Central memory CD8-positive, alpha-beta T cell (primary cell): ENCODE measurements at regions not wholly inside any gene's neighbourhood (a gene's known extent, or its start where the extent isn't known, plus 50 kb on each side); places are given as distances from the start of the nearest gene placed in this dataset.
"Not testable (repeated sequence)": the region's sequence is repeated elsewhere in the genome, so short reads cannot be mapped to it uniquely, and the experiment has no call there.

Source experiments
- ATAC-seq: fragments of 150-1000 bp; cut with Tn5 transposase; replicated peaks from 2 replicates; pipeline ENCODE4 v1.10.0; 2022; ENCODE audit warnings: mild to moderate bottlenecking, moderate FRiP score, moderate number of reproducible peaks; ENCODE audit not compliant: poor library complexity, severe bottlenecking; ENCODE audit errors: extremely low read depth
- DNase-seq, 2 donors: peaks; one replicate each; pipeline ENCODE4 v3.0.0; 2021; ENCODE audit warnings: low spot score in 2 of 2
- H3K27ac Mint-ChIP-seq: one replicate; pipeline ENCODE4 v1.8.0; 2022; ENCODE audit warnings: low read depth, mild to moderate bottlenecking, moderate library complexity, mixed read lengths
- H3K27me3 Mint-ChIP-seq: one replicate; pipeline ENCODE4 v1.8.0; 2022; ENCODE audit warnings: mixed read lengths
- H3K36me3 Mint-ChIP-seq: one replicate; pipeline ENCODE4 v1.8.0; 2022; ENCODE audit warnings: mild to moderate bottlenecking, moderate library complexity, mixed read lengths; ENCODE audit not compliant: insufficient read depth
- H3K4me1 Mint-ChIP-seq: one replicate; pipeline ENCODE4 v1.8.0; 2022; ENCODE audit warnings: mixed read lengths
- H3K4me3 Mint-ChIP-seq: one replicate; pipeline ENCODE4 v1.8.0; 2022; ENCODE audit warnings: mild to moderate bottlenecking, moderate library complexity, mixed read lengths
- H3K9me3 Mint-ChIP-seq: one replicate; pipeline ENCODE4 v1.8.0; 2022; ENCODE audit warnings: mixed read lengths

GRCh38 chr20:19916531-19917485 is 100.4 kb upstream of the NAA20 start:
- peaks cover 12% of the 10 kb centered on the region for H3K27me3 Mint-ChIP-seq

DNA sequence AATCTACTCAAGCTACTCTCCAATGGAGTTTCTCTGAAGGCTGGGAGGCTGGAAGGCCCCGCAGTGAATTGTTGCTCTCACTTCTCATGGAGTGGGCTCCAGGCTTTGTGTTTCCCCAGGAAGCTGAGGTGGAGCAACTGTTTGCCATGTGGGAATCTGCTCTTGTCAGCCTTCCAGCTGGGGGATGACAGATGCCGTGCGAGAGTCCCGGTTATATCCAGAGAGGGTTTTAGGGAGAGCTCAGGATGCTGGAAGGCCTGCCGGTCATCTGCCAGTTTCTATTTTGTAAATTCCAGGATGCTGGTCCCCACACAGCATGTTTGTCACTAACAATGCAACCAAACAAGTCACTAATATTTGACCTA is 98.2 kb upstream of the NAA20 start:
- Mint-ChIP-seq H3K27me3 (peaks cover 12% of the 10 kb centered on the region), H3K4me3 (no peak overlapping the region), H3K9me3 (no peaks in the 10 kb centered on the region), H3K27ac (no peak overlapping the region), H3K4me1 (no peaks in the 10 kb centered on the region), H3K36me3 (no peaks in the 10 kb centered on the region)
- DNase-seq (no peak), ATAC-seq (no peak)

More at GRCh38 chr20:19916531-19917485, 100.4 kb upstream of the NAA20 start:
- Mint-ChIP-seq H3K9me3 (no peaks in the 10 kb centered on the region), H3K4me1 (no peaks in the 10 kb centered on the region), H3K4me3 (no peak overlapping the region), H3K36me3 (no peaks in the 10 kb centered on the region), H3K27ac (no peak overlapping the region)
- ATAC-seq = no peak
- no peak for DNase-seq

DNA sequence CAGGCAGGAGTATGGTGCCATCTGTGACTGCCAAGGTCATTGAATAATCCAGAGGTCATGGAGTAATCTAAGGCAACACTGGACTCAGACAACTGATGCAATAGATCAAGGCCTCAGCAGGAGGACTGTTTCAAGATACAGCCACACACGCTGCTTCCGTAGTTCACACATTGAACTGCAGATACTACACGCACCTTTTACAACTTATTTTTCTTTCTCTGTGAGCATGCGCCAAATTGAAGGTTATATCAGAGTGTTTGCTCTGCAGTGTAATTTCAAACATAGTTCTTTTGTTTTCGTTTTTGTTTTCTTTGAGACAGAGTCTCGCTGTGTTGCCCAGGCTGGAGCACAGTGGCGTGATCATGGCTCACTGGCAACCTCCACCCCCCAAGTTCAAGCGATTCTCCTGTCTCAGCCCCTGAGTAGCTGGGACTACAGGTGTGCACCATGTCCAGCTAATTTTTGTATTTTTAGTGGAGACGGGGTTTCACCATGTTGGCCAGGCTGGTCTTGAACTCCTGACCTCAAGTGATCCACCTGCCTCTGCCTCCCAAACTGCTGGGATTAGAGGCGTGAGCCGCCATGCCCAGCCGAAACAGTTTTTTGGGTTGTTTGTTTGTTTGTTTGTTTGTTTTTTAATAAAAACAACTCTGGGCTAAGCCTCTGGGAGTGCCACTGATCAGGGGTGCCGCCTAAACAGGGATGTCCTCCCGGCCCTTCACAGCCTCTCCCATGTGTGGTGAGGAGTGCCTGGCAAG is 96.6 kb upstream of the NAA20 start:
- ATAC-seq (no peak), DNase-seq (no peak)
- Mint-ChIP-seq H3K36me3 (no peaks in the 10 kb centered on the region), H3K4me1 (no peaks in the 10 kb centered on the region), H3K27ac (no peak overlapping the region), H3K27me3 (peaks cover 15% of the 10 kb centered on the region), H3K4me3 (no peak overlapping the region), H3K9me3 (no peaks in the 10 kb centered on the region)

- ATAC-seq = no peak
- no peak for DNase-seq
- Mint-ChIP-seq H3K4me3 (no peak overlapping the region), H3K27ac (no peak overlapping the region), H3K36me3 (no peaks in the 10 kb centered on the region), H3K27me3 (peaks cover 9% of the 10 kb centered on the region), H3K9me3 (no peaks in the 10 kb centered on the region), H3K4me1 (no peaks in the 10 kb centered on the region)
Observed at GRCh38 chr20:19921284-19921793, 95.8 kb upstream of the NAA20 start.

GRCh38 chr20:19921829-19922228 is 95.3 kb upstream of the NAA20 start:
- not testable (repeated sequence) for H3K4me3 Mint-ChIP-seq, H3K27ac Mint-ChIP-seq, H3K27me3 Mint-ChIP-seq, H3K4me1 Mint-ChIP-seq, H3K9me3 Mint-ChIP-seq, ATAC-seq, H3K36me3 Mint-ChIP-seq, DNase-seq

DNA sequence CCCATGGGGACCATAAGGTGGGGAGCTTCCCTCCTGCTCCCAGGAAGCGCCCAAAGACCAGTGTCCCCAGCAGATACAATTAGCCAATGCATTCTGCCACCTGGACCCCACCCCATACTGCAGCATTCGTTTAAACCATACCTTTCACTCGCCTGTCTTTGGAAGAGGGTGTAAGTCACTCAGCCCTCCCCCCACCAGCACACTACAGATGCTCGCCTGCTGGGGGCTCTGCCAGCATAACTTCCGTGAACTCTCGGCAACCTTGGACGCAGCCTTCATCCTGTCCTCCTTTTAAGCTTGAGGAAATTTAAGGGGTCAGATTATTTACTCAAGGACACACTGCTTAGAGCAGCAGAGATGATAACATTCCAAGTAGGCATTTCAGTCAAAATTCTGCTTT is 94.4 kb upstream of the NAA20 start:
- no peak overlapping the region for H3K27ac Mint-ChIP-seq
- no peak for ATAC-seq
- peaks cover 9% of the 10 kb centered on the region for H3K27me3 Mint-ChIP-seq
- no peak for DNase-seq
- H3K4me1 Mint-ChIP-seq = no peaks in the 10 kb centered on the region
- no peaks in the 10 kb centered on the region for H3K36me3 Mint-ChIP-seq
- no peak overlapping the region for H3K4me3 Mint-ChIP-seq
- H3K9me3 Mint-ChIP-seq = no peaks in the 10 kb centered on the region

GRCh38 chr20:19923762-19924161 is 93.4 kb upstream of the NAA20 start:
- DNase-seq (no peak), ATAC-seq (no peak)
- H3K4me1 Mint-ChIP-seq = no peaks in the 10 kb centered on the region
- H3K9me3 Mint-ChIP-seq = no peaks in the 10 kb centered on the region
- peaks cover 18% of the 10 kb centered on the region for H3K27me3 Mint-ChIP-seq
- H3K36me3 Mint-ChIP-seq = no peaks in the 10 kb centered on the region
- H3K4me3 Mint-ChIP-seq = no peak overlapping the region
- no peak overlapping the region for H3K27ac Mint-ChIP-seq

- ATAC-seq = no peak
- Mint-ChIP-seq H3K27ac (no peak overlapping the region), H3K36me3 (no peaks in the 10 kb centered on the region), H3K4me1 (no peaks in the 10 kb centered on the region), H3K4me3 (no peak overlapping the region), H3K9me3 (no peaks in the 10 kb centered on the region), H3K27me3 (peaks cover 22% of the 10 kb centered on the region)
- DNase-seq = no peak
Observed at GRCh38 chr20:19924255-19924654, 92.9 kb upstream of the NAA20 start.

DNA sequence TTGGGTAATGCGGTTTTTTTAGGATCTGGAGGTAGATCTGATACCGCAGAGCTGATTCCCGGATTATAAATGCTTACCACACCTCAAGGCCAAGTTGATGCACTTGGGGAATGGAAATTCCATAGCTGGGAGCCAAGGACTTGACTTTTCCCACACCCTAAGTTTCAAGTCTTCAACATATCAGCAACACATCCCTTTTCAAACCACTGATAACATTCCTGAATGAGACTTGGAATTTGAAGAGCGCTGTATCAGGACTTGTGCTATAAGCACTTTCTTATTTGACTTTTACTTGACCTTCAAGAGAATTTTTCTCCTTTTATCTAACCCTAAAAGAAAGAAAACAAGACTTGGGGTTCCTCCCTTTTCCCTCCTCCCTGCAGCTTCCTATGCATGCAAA is 90.6 kb upstream of the NAA20 start:
- no peaks in the 10 kb centered on the region for H3K9me3 Mint-ChIP-seq
- H3K4me1 Mint-ChIP-seq = no peaks in the 10 kb centered on the region
- H3K36me3 Mint-ChIP-seq = no peaks in the 10 kb centered on the region

DNA sequence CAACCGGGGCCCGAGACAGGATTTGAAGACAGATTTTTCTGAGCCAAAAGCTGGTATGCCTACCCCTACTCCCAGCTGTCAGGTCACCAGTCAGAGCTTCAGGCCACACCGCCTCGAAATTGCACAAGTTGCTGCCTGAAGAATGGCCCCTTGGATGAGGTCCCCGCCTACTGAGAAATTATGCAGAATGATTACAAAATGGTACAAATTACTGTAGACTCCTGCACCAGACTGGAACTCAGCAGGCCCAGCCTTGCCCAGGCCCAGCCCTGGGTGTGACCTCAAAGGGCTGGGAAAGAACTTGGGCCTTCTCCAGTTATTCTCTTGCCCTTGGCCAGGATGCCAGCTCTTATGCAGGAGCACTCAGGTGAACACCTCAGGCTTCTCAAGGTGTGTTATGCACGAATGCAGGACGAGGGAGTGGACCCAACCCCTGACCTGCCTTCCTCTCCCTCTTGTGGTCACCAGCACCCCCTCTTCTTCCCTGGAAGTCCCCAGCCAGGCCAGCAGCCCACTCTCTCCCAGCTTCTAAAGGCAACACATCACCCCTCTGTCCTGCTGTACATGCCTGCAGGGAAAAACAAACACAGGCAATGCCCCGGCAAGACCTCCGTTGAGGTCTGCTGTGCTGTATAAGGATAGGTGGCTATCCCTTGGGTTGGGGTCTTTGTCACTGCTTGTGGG is 88.7 kb upstream of the NAA20 start:
- Mint-ChIP-seq H3K27me3 (peaks cover 39% of the 10 kb centered on the region), H3K4me1 (no peaks in the 10 kb centered on the region), H3K36me3 (no peaks in the 10 kb centered on the region), H3K9me3 (no peaks in the 10 kb centered on the region), H3K4me3 (no peak overlapping the region), H3K27ac (no peak overlapping the region)
- ATAC-seq (no peak), DNase-seq (no peak)

More for the DNA sequence above, 90.6 kb upstream of the NAA20 start:
- no peak for DNase-seq
- ATAC-seq = no peak
- Mint-ChIP-seq H3K4me3 (no peak overlapping the region), H3K27me3 (peaks cover 22% of the 10 kb centered on the region), H3K27ac (no peak overlapping the region)

DNA sequence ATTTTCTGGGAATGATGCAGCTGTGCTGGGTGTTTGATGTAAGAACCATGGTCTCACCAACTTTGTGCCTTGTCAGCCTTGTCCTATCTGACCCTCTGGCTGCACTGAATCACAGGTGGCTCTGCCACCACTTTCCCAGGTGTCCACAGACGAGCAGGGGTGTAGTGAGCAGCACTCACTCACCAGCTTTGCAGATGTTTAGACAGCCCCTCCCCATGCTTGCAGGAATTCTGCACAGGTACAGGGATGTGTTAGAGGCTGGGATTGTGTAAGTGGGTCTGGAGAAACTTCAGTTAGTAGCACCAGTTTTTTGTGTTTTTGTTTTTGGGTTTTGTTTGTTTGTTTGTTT is 88.2 kb upstream of the NAA20 start:
- DNase-seq = no peak
- no peak for ATAC-seq
- H3K9me3 Mint-ChIP-seq = no peaks in the 10 kb centered on the region
- no peak overlapping the region for H3K4me3 Mint-ChIP-seq
- H3K4me1 Mint-ChIP-seq = no peaks in the 10 kb centered on the region
- H3K27ac Mint-ChIP-seq = no peak overlapping the region
- H3K36me3 Mint-ChIP-seq = no peaks in the 10 kb centered on the region
- peaks cover 43% of the 10 kb centered on the region for H3K27me3 Mint-ChIP-seq

DNA sequence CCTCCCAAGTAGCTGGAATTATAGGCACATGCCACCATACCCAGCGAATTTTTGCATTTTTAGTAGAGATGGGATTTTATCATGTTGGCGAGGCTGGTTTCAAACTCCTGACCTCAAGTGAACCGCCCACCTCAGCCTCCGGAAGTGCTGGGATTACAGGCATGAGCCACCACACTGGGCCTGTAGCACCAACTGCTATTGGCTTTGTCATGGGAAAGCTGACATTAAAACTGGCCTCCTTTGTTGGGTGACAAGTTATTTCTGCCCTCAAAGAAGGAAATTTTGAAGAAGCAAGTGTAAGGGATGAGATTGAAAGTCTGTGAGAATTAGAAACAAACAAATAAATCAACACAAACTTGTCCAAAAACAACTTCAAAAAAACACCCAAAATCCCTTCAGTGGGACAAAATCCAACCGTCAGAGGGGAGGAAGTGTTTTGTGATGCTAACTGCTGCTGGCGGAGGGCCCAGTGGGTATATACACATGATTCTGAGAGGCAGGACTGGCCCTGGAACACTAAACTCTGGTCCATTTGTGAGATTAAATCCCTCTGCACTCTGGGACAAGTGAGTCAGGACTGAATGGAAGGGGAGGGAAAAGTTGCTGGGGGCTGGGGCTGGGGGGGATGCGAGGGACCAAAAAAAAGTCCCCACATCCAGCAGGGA is 87.5 kb upstream of the NAA20 start:
- no peak for DNase-seq
- H3K4me1 Mint-ChIP-seq = no peaks in the 10 kb centered on the region
- no peak for ATAC-seq
- peaks cover 50% of the 10 kb centered on the region for H3K27me3 Mint-ChIP-seq
- H3K4me3 Mint-ChIP-seq = no peak overlapping the region
- H3K9me3 Mint-ChIP-seq = no peaks in the 10 kb centered on the region
- H3K36me3 Mint-ChIP-seq = no peaks in the 10 kb centered on the region
- no peak overlapping the region for H3K27ac Mint-ChIP-seq
